Fibroblast of the aortic adventitia (primary cell): ENCODE measurements at regions not wholly inside any gene's neighbourhood (a gene's known extent, or its start where the extent isn't known, plus 50 kb on each side); places are given as distances from the start of the nearest gene placed in this dataset.

ENCODE experiments used
- DNase-seq: peaks from one replicate; pipeline ENCODE4 v3.0.0-alpha.2; 2010; ENCODE audit warnings: low read depth
- H3K4me3 ChIP-seq: 2 replicates; pipeline ENCODE4 v1.5.1; 2011; ENCODE audit warnings: low read depth, mild to moderate bottlenecking, control low read depth, low read length, moderate library complexity
- CTCF ChIP-seq: IDR thresholded peaks from 2 replicates; pipeline ENCODE4 v1.5.1; 2011; ENCODE audit warnings: mild to moderate bottlenecking, low read length, control low read depth, inconsistent platforms; ENCODE audit not compliant: insufficient read depth

GRCh38 chr13:73835138-73835721 is 299.0 kb downstream of the KLF12 start:
- DNase-seq, result peak; percentile 66
- TF ChIP-seq CTCF, result peak; percentile 56
- no peak overlapping the region for H3K4me3 ChIP-seq

GRCh38 chr13:73833325-73834070 is 300.7 kb downstream of the KLF12 start:
- DNase-seq, result no peak
- H3K4me3 ChIP-seq, result no peak overlapping the region

GRCh38 chr13:73832825-73833224 is 301.4 kb downstream of the KLF12 start:
- TF ChIP-seq CTCF, result no peak
- no peak overlapping the region for H3K4me3 ChIP-seq
- DNase-seq, result no peak

More at GRCh38 chr13:73833325-73834070, 300.7 kb downstream of the KLF12 start:
- TF ChIP-seq CTCF, result no peak

GRCh38 chr13:73832128-73832588 is 302.0 kb downstream of the KLF12 start:
- TF ChIP-seq CTCF, result no peak
- no peak overlapping the region for H3K4me3 ChIP-seq
- DNase-seq, result no peak

- no peak for TF ChIP-seq CTCF
- no peak for DNase-seq
- H3K4me3 ChIP-seq, result no peak overlapping the region
Observed at GRCh38 chr13:73829416-73829815, 304.8 kb downstream of the KLF12 start.

- no peak overlapping the region for H3K4me3 ChIP-seq
- TF ChIP-seq CTCF, result no peak
- DNase-seq, result no peak
Observed at GRCh38 chr13:73828811-73829210, 305.4 kb downstream of the KLF12 start.
